ENCODE measurements at regions not wholly inside any gene's neighbourhood (a gene's known extent, or its start where the extent isn't known, plus 50 kb on each side); places are given as distances from the start of the nearest gene placed in this dataset.

- H3K9me2 ChIP-seq (ENCODE audit: insufficient read depth, low read length): no peaks in the 10 kb centered on the region
- POLR2A ChIA-PET: interaction anchor here (0.7 kb wide), 1 partner anchor 100 kb away, joined by 3 read pairs; no protein-coding TSS in a partner anchor
- no peak overlapping the region for H3K27ac ChIP-seq (ENCODE audit: low read depth, low read length, poor library complexity, severe bottlenecking)
- no peak for TF ChIP-seq CTCF (conservative IDR thresholded peaks at IDR 0.05; ENCODE audit: low read length)
- no peak for TF ChIP-seq EZH2phosphoT487 (IDR thresholded peaks at IDR 0.05; ENCODE audit: borderline replicate concordance, low read depth, low read length)
- H3K79me2 ChIP-seq (ENCODE audit: insufficient read depth, low read depth, low read length): no peaks in the 10 kb centered on the region
- no peaks in the 10 kb centered on the region for H4K20me1 ChIP-seq (ENCODE audit: insufficient read depth, low read length)
- no peak overlapping the region for H3K4me3 ChIP-seq (ENCODE audit: low read depth, low read length, poor library complexity, severe bottlenecking)
- H3K4me1 ChIP-seq (ENCODE audit: insufficient read depth, low read length, poor library complexity, severe bottlenecking): no peaks in the 10 kb centered on the region
- H3K36me3 ChIP-seq (ENCODE audit: insufficient read depth, low read length): no peaks in the 10 kb centered on the region
- no peak for DNase-seq (ENCODE audit: low spot score)
- H3K9me3 ChIP-seq (ENCODE audit: low read length): no peaks in the 10 kb centered on the region
- no peak overlapping the region for H3K4me2 ChIP-seq (ENCODE audit: low read length)
- no TSS peak for BruUV-seq (replicated peaks)
- no peak overlapping the region for H2AFZ ChIP-seq (ENCODE audit: low read length)
- CTCF ChIA-PET (ENCODE audit: unreplicated experiment): no interaction called here
- intact Hi-C loops (cut with micrococcal nuclease; ENCODE audit: unreplicated experiment): no loop called here
Observed at GRCh38 chr3:66717806-66718205, 217.0 kb upstream of the LRIG1 start.

- no peak overlapping the region for H3K4me2 ChIP-seq (ENCODE audit: low read length)
- no peak overlapping the region for H2AFZ ChIP-seq (ENCODE audit: low read length)
- no peaks in the 10 kb centered on the region for H3K9me3 ChIP-seq (ENCODE audit: low read length)
- H3K79me2 ChIP-seq (ENCODE audit: insufficient read depth, low read depth, low read length): no peaks in the 10 kb centered on the region
- H3K4me3 ChIP-seq (ENCODE audit: low read depth, low read length, poor library complexity, severe bottlenecking): no peak overlapping the region
- no peak overlapping the region for H3K27ac ChIP-seq (ENCODE audit: low read depth, low read length, poor library complexity, severe bottlenecking)
- no peak for DNase-seq (ENCODE audit: low spot score)
- TF ChIP-seq EZH2phosphoT487 (IDR thresholded peaks at IDR 0.05; ENCODE audit: borderline replicate concordance, low read depth, low read length): no peak
- TF ChIP-seq CTCF (conservative IDR thresholded peaks at IDR 0.05; ENCODE audit: low read length): no peak
- POLR2A ChIA-PET: interaction anchor here (0.6 kb wide), 1 partner anchor 10 kb away, joined by 4 read pairs; no protein-coding TSS in a partner anchor
- H3K36me3 ChIP-seq (ENCODE audit: insufficient read depth, low read length): no peaks in the 10 kb centered on the region
- H3K9me2 ChIP-seq (ENCODE audit: insufficient read depth, low read length): no peaks in the 10 kb centered on the region
- BruUV-seq (replicated peaks): no TSS peak
- CTCF ChIA-PET (ENCODE audit: unreplicated experiment): no interaction called here
- H4K20me1 ChIP-seq (ENCODE audit: insufficient read depth, low read length): no peaks in the 10 kb centered on the region
- intact Hi-C loops (cut with micrococcal nuclease; ENCODE audit: unreplicated experiment): no loop called here
- no peaks in the 10 kb centered on the region for H3K4me1 ChIP-seq (ENCODE audit: insufficient read depth, low read length, poor library complexity, severe bottlenecking)
Observed at GRCh38 chr3:66719796-66720356, 219.1 kb upstream of the LRIG1 start.

GRCh38 chr3:66720508-66720907, 219.7 kb upstream of the LRIG1 start:
- ChIA-PET CTCF (ENCODE audit: unreplicated experiment) (no interaction called here), POLR2A (interaction anchor here (0.6 kb wide), 1 partner anchor 10 kb away, joined by 4 read pairs; no protein-coding TSS in a partner anchor)
- BruUV-seq (replicated peaks): no TSS peak
- no peaks in the 10 kb centered on the region for H3K36me3 ChIP-seq (ENCODE audit: insufficient read depth, low read length)
- no peak for DNase-seq (ENCODE audit: low spot score)
- no peak overlapping the region for H3K27ac ChIP-seq (ENCODE audit: low read depth, low read length, poor library complexity, severe bottlenecking)
- intact Hi-C loops (cut with micrococcal nuclease; ENCODE audit: unreplicated experiment): no loop called here
- H3K4me2 ChIP-seq (ENCODE audit: low read length): no peak overlapping the region
- H2AFZ ChIP-seq (ENCODE audit: low read length): no peak overlapping the region
- H4K20me1 ChIP-seq (ENCODE audit: insufficient read depth, low read length): no peaks in the 10 kb centered on the region
- H3K79me2 ChIP-seq (ENCODE audit: insufficient read depth, low read depth, low read length): no peaks in the 10 kb centered on the region
- no peaks in the 10 kb centered on the region for H3K4me1 ChIP-seq (ENCODE audit: insufficient read depth, low read length, poor library complexity, severe bottlenecking)
- H3K4me3 ChIP-seq (ENCODE audit: low read depth, low read length, poor library complexity, severe bottlenecking): no peak overlapping the region
- no peaks in the 10 kb centered on the region for H3K9me3 ChIP-seq (ENCODE audit: low read length)
- TF ChIP-seq EZH2phosphoT487 (IDR thresholded peaks at IDR 0.05; ENCODE audit: borderline replicate concordance, low read depth, low read length) (no peak), CTCF (conservative IDR thresholded peaks at IDR 0.05; ENCODE audit: low read length) (no peak)
- H3K9me2 ChIP-seq (ENCODE audit: insufficient read depth, low read length): no peaks in the 10 kb centered on the region
